ENCODE measurements at regions not wholly inside any gene's neighbourhood (a gene's known extent, or its start where the extent isn't known, plus 50 kb on each side); places are given as distances from the start of the nearest gene placed in this dataset.

DNA sequence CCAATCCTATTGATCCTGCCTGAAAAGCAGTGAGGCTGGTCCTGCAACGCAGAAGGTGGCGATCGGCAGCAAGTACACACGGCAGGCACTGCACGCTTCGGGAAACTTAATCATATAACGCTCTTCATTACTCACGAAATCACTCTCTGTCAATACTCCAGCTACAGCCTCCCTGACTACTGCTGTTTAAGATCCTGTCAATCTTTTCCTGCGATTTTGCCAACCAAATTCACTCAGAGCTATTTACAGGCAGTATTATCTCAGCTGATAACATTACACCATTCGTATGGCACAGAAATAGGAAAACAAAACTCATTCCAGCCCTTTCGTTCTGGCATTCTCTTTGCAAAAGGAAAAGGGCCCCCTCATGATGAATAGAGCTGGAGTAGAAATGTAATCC is 262.4 kb upstream of the CDH8 start:
- TF ChIP-seq CTCF (optimal IDR thresholded peaks at IDR 0.05 in 1 of 3, IDR thresholded peaks at IDR 0.05 in 1 of 3, conservative IDR thresholded peaks at IDR 0.05 in 1 of 3; ENCODE audit: extremely low read depth in 1 of 3, insufficient read depth in 2 of 3, low read length in 3 of 3) (no peak), EZH2 (IDR thresholded peaks at IDR 0.05; ENCODE audit: low read length) (no peak)

Data from keratinocyte (primary cell).